ENCODE measurements at regions not wholly inside any gene's neighbourhood (a gene's known extent, or its start where the extent isn't known, plus 50 kb on each side); places are given as distances from the start of the nearest gene placed in this dataset.
"Not testable (repeated sequence)": the region's sequence is repeated elsewhere in the genome, so short reads cannot be mapped to it uniquely, and the experiment has no call there.

- Histone ChIP-seq H3K9me3 (ENCODE audit: control insufficient read depth, insufficient read depth, low read depth, low read length) (no peaks in the 10 kb centered on the region), H3K79me2 (ENCODE audit: control insufficient read depth, insufficient read depth, low read length) (no peaks in the 10 kb centered on the region), H3K27me3 (ENCODE audit: control insufficient read depth, insufficient read depth, low read length) (no peaks in the 10 kb centered on the region), H3K9ac (ENCODE audit: insufficient read depth, low read length) (no peak overlapping the region), H3K36me3 (ENCODE audit: control insufficient read depth, insufficient read depth, low read length) (no peaks in the 10 kb centered on the region), H3K4me1 (ENCODE audit: control insufficient read depth, extremely low read depth, insufficient read depth, low read length) (no peaks in the 10 kb centered on the region), H2AFZ (ENCODE audit: low read length) (no peak overlapping the region), H3K4me3 (replicated peaks in 1 of 4; ENCODE audit: control extremely low read depth in 1 of 4, insufficient read depth in 1 of 4, low read depth in 3 of 4, low read length in 4 of 4) (no peak overlapping the region), H3K4me2 (ENCODE audit: extremely low read depth, insufficient read depth, low read length) (no peak overlapping the region), H3K27ac (ENCODE audit: insufficient read depth, low read length) (no peak overlapping the region), H4K20me1 (ENCODE audit: control insufficient read depth, extremely low read depth, insufficient read depth, low read length) (no peaks in the 10 kb centered on the region)
- no peak for DNase-seq (ENCODE audit: low read depth in 2 of 2)
- TF ChIP-seq EZH2 (IDR thresholded peaks at IDR 0.05; ENCODE audit: low read length, missing control alignments) (no peak), CTCF (conservative IDR thresholded peaks at IDR 0.05 in 1 of 2, IDR thresholded peaks at IDR 0.05 in 1 of 2; ENCODE audit: low read depth in 1 of 2, low read length in 2 of 2) (no peak)
These were observed 428.8 kb downstream of the SH2D4B start for GRCh38 chr10:80966326-80966986.

- not testable (repeated sequence) for H3K9ac ChIP-seq (ENCODE audit: insufficient read depth, low read length); H3K9me3 ChIP-seq (ENCODE audit: control insufficient read depth, insufficient read depth, low read depth, low read length); DNase-seq (ENCODE audit: low read depth in 2 of 2); H3K36me3 ChIP-seq (ENCODE audit: control insufficient read depth, insufficient read depth, low read length); H3K4me3 ChIP-seq (replicated peaks in 1 of 4; ENCODE audit: control extremely low read depth in 1 of 4, insufficient read depth in 1 of 4, low read depth in 3 of 4, low read length in 4 of 4); H3K27me3 ChIP-seq (ENCODE audit: control insufficient read depth, insufficient read depth, low read length); H3K4me2 ChIP-seq (ENCODE audit: extremely low read depth, insufficient read depth, low read length); H2AFZ ChIP-seq (ENCODE audit: low read length); H3K79me2 ChIP-seq (ENCODE audit: control insufficient read depth, insufficient read depth, low read length); H4K20me1 ChIP-seq (ENCODE audit: control insufficient read depth, extremely low read depth, insufficient read depth, low read length); H3K4me1 ChIP-seq (ENCODE audit: control insufficient read depth, extremely low read depth, insufficient read depth, low read length); H3K27ac ChIP-seq (ENCODE audit: insufficient read depth, low read length)
These were observed 429.7 kb downstream of the SH2D4B start for GRCh38 chr10:80967357-80967756.

GRCh38 chr10:80968903-80969302 lies 431.2 kb downstream of the SH2D4B start:
- Histone ChIP-seq H3K9me3 (ENCODE audit: control insufficient read depth, insufficient read depth, low read depth, low read length) (no peaks in the 10 kb centered on the region), H3K4me3 (replicated peaks in 1 of 4; ENCODE audit: control extremely low read depth in 1 of 4, insufficient read depth in 1 of 4, low read depth in 3 of 4, low read length in 4 of 4) (no peak overlapping the region), H3K27me3 (ENCODE audit: control insufficient read depth, insufficient read depth, low read length) (no peaks in the 10 kb centered on the region), H2AFZ (ENCODE audit: low read length) (no peak overlapping the region), H3K4me2 (ENCODE audit: extremely low read depth, insufficient read depth, low read length) (no peak overlapping the region), H4K20me1 (ENCODE audit: control insufficient read depth, extremely low read depth, insufficient read depth, low read length) (no peaks in the 10 kb centered on the region), H3K27ac (ENCODE audit: insufficient read depth, low read length) (no peak overlapping the region), H3K9ac (ENCODE audit: insufficient read depth, low read length) (no peak overlapping the region), H3K4me1 (ENCODE audit: control insufficient read depth, extremely low read depth, insufficient read depth, low read length) (no peaks in the 10 kb centered on the region), H3K79me2 (ENCODE audit: control insufficient read depth, insufficient read depth, low read length) (no peaks in the 10 kb centered on the region), H3K36me3 (ENCODE audit: control insufficient read depth, insufficient read depth, low read length) (no peaks in the 10 kb centered on the region)
- no peak for DNase-seq (ENCODE audit: low read depth in 2 of 2)
- TF ChIP-seq CTCF (conservative IDR thresholded peaks at IDR 0.05 in 1 of 2, IDR thresholded peaks at IDR 0.05 in 1 of 2; ENCODE audit: low read depth in 1 of 2, low read length in 2 of 2) (no peak), EZH2 (IDR thresholded peaks at IDR 0.05; ENCODE audit: low read length, missing control alignments) (no peak)

Measured in fibroblast of lung (primary cell).